Heart right ventricle (tissue), 16 donors: ENCODE measurements at regions not wholly inside any gene's neighbourhood (a gene's known extent, or its start where the extent isn't known, plus 50 kb on each side); places are given as distances from the start of the nearest gene placed in this dataset.

Experiments used
- ATAC-seq, 8 donors: fragments of 200-7000 bp; cut with Tn5 transposase; one replicate each; pipeline ENCODE4 v1.9.1; 2020; ENCODE audit warnings: mild to moderate bottlenecking in 8 of 8, moderate library complexity in 8 of 8, moderate number of reproducible peaks in 1 of 8
- DNase-seq, 2 donors: peaks; one replicate each; pipeline ENCODE4 v3.0.0-alpha.2; 2020
- H3K27ac ChIP-seq, 10 donors: fragments of 200-600 bp; sonication (generic) in 2 of 10; one replicate each; pipeline versions ENCODE4 v1.5.0 to v1.8.0; 2020 to 2022; ENCODE audit warnings: mild to moderate bottlenecking in 3 of 10
- H3K27me3 ChIP-seq, 7 donors: fragments of 200-600 bp; one replicate each; pipeline ENCODE4 v1.8.0; 2021 to 2022; ENCODE audit warnings: mild to moderate bottlenecking in 2 of 7
- H3K36me3 ChIP-seq, 9 donors: fragments of 200-600 bp; sonication (generic) in 1 of 9; one replicate each; pipeline versions ENCODE4 v1.5.0 to v1.8.0; 2020 to 2022; ENCODE audit warnings: mild to moderate bottlenecking in 2 of 9
- H3K4me1 ChIP-seq, 9 donors: fragments of 200-600 bp; sonication (generic) in 1 of 9; one replicate each; pipeline versions ENCODE4 v1.5.0 to v1.8.0; 2020 to 2022; ENCODE audit warnings: mild to moderate bottlenecking in 4 of 9
- H3K4me3 ChIP-seq, 10 donors: fragments of 200-600 bp; sonication (generic) in 2 of 10; one replicate each; pipeline versions ENCODE4 v1.5.0 to v1.8.0; 2020 to 2022; ENCODE audit warnings: mild to moderate bottlenecking in 7 of 10, moderate library complexity in 2 of 10
- H3K9me3 ChIP-seq, 11 donors: fragments of 200-600 bp in 10 of 11; sonication (generic) in 2 of 11; one replicate each; pipeline versions ENCODE4 v1.5.0 to v1.8.0; 2013 to 2022; ENCODE audit warnings: mild to moderate bottlenecking in 2 of 11, control low read depth in 1 of 11, moderate library complexity in 1 of 11
- WGBS, 2 donors: extraction: QIAGEN DNeasy Blood & Tissue Kit; methylation state at CpG; one replicate each; pipeline ENCODE4 v1.1.7; 2013; ENCODE audit warnings: inconsistent platforms in 1 of 2; 5-methylcytosine and 5-hydroxymethylcytosine counted together
- intact Hi-C, 10 donors: fragments of 100-400 bp; cut with DNase I; formaldehyde crosslinking; loops; one replicate each; pipeline versions ENCODE4 v1.11.1 to v1.14.2; 2022
- TF ChIP-seq, protein P1 (sequence below), 9 donors: fragments of 200-600 bp; sonication (generic) in 2 of 9; IDR thresholded peaks; one replicate each; pipeline versions ENCODE4 v1.5.0 to v1.8.0; 2021 to 2022; ENCODE audit warnings: antibody characterized with exemption in 9 of 9, mild to moderate bottlenecking in 5 of 9, moderate library complexity in 1 of 9
- donor health status: Arrhythmogenic right ventricular cardiomyopathy.
- donor health status: ischemic (EF 13 %, LVEDD 7.1; RV severe dilation, severe dysfunction).
- donor health status: healthy with polysubstance abuse.
- donor health status: DM: no; HTN: yes; CAD: no.
- donor health status: DM: no; HTN: no; CAD: no.
- donor health status: ischemic (EF 25% LVEDD 6.9; RV normal size, moderate dysfunction).
- donor health status: ischemic (EF 25% LVEDD 5.7; RV mildly dilated, moderate dysfunction).
- donor health status: healthy.
- donor health status: DM: yes; HTN: yes; CAD: no.
- donor health status: Ischemic cardiomyopathy.
- donor health status: ischemic (EF 35%, LVEDD 5.7; RV mildly dilated, moderate dysfunction).
- donor health status: nonischemic (EF 11% LVEDD 7.7; RV severe dilation, severe dysfunction).
- donor health status: DM: yes; HTN: yes; CAD: no.
- donor health status: PGD.
- donor health status: ischemic (EF 29% LVEDD 5.4; RV normal size, mild dysfunction).
- donor health status: nonischemic (EF 23%, LVEDD 6.1; RV moderate dilation, normal function).

GRCh38 chr14:65269732-65270131, 142.8 kb upstream of the FUT8 start:
- WGBS, 2 donors: 70 to 77% methylated on average over 1 of the region's 1 CpG
- ATAC-seq (no peak), DNase-seq (no peak)
- TF ChIP-seq, protein P1, sequence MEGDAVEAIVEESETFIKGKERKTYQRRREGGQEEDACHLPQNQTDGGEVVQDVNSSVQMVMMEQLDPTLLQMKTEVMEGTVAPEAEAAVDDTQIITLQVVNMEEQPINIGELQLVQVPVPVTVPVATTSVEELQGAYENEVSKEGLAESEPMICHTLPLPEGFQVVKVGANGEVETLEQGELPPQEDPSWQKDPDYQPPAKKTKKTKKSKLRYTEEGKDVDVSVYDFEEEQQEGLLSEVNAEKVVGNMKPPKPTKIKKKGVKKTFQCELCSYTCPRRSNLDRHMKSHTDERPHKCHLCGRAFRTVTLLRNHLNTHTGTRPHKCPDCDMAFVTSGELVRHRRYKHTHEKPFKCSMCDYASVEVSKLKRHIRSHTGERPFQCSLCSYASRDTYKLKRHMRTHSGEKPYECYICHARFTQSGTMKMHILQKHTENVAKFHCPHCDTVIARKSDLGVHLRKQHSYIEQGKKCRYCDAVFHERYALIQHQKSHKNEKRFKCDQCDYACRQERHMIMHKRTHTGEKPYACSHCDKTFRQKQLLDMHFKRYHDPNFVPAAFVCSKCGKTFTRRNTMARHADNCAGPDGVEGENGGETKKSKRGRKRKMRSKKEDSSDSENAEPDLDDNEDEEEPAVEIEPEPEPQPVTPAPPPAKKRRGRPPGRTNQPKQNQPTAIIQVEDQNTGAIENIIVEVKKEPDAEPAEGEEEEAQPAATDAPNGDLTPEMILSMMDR (IDR thresholded peaks at IDR 0.05): no peak
- Histone ChIP-seq H3K4me3 (no peak overlapping the region), H3K27ac (no peak overlapping the region), H3K4me1 (no peaks in the 10 kb centered on the region), H3K36me3 (no peaks in the 10 kb centered on the region), H3K27me3 (peaks cover 0 to 6% (median 0%) of the 10 kb centered on the region in 7 donors), H3K9me3 (no peaks in the 10 kb centered on the region)
- intact Hi-C loops: no loop called here

DNA sequence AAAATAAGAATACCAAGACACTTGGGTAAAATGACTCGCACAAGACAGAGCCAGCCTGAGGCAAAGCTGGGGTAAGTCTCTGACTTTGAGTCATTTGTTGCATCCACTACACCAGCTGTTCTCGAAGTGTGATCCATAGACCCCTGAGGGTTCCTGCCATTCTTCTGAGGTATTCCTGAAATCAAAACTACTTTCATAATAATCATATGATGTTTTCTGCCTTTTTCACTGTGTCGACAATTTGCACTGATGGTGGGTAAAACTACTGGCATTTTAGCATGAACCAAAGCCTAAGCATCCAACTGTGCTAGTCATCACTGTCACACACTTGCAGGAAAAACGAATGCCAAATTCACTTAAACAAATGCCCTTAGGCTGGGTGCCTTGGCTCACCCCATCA, 135.5 kb upstream of the FUT8 start:
- intact Hi-C loops: no loop called here
- ATAC-seq: no peak
- H3K27ac ChIP-seq: no peak overlapping the region
- no peaks in the 10 kb centered on the region for H3K36me3 ChIP-seq
- peaks cover 0 to under 1% (median 0%) of the 10 kb centered on the region in 7 donors for H3K27me3 ChIP-seq
- 86 to 92% methylated on average over 4 of the region's 4 CpGs for WGBS, 2 donors
- no peak overlapping the region for H3K4me3 ChIP-seq
- H3K4me1 ChIP-seq: peaks cover 0 to 5% (median 0%) of the 10 kb centered on the region in 9 donors
- TF ChIP-seq, protein P1 (IDR thresholded peaks at IDR 0.05): no peak
- DNase-seq: no peak
- peaks cover 0 to 3% (median 0%) of the 10 kb centered on the region in 11 donors for H3K9me3 ChIP-seq

DNA sequence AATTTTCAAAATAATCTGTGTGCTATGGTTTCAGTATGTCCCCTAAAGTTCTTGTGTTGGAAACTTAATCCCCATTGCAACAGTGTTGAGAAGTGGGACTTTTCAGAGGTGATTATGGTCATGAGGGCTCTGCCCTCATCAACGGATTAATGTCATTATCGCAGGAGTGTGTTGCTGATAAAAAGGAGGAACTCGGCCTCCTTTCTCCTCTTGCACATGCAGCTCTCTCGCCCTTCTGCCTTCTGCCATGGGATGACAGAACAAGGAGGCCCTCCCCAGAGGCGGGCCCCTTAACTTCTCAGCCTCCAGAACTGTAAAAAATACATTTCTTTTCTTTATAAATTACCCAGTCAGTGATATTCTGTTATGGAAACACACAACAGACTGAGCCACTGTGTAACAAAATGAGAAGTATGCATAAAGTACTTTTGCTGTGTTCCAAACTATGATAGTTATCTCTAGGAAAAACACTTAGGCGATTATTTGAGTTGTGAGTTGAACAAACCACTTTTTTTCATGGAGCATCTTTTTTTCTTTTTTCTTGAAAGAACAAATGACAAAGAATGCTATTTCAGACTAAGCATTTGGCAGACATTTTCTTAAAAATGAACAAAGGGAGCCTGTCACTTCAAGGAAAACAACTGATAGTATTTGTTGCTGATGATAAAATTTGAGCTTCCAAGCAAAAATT, 134.8 kb upstream of the FUT8 start:
- no peaks in the 10 kb centered on the region for H3K27me3 ChIP-seq

GRCh38 chr14:65278589-65278988, 133.9 kb upstream of the FUT8 start:
- ATAC-seq (no peak), DNase-seq (no peak)
- WGBS, 2 donors: 82 to 98% methylated on average over 4 of the region's 4 CpGs

More for the DNA sequence above, 134.8 kb upstream of the FUT8 start:
- DNase-seq: no peak
- Histone ChIP-seq H3K36me3 (no peaks in the 10 kb centered on the region), H3K4me1 (peaks cover 0 to 12% (median 7%) of the 10 kb centered on the region in 9 donors), H3K27ac (no peak overlapping the region), H3K4me3 (no peak overlapping the region), H3K9me3 (peaks cover 0 to 3% (median 0%) of the 10 kb centered on the region in 11 donors)
- intact Hi-C loops: no loop called here
- 60 to 63% methylated on average over 6 of the region's 6 CpGs for WGBS, 2 donors
- TF ChIP-seq, protein P1 (IDR thresholded peaks at IDR 0.05): no peak
- no peak for ATAC-seq

More at GRCh38 chr14:65278589-65278988, 133.9 kb upstream of the FUT8 start:
- Histone ChIP-seq H3K4me3 (no peak overlapping the region), H3K4me1 (peaks cover 0 to 18% (median 13%) of the 10 kb centered on the region in 9 donors), H3K36me3 (no peaks in the 10 kb centered on the region), H3K27ac (no peak overlapping the region), H3K9me3 (peaks cover 0 to 3% (median 0%) of the 10 kb centered on the region in 11 donors), H3K27me3 (no peaks in the 10 kb centered on the region)
- TF ChIP-seq, protein P1 (IDR thresholded peaks at IDR 0.05): no peak
- intact Hi-C loops: no loop called here
